Right atrium auricular region (tissue), 2 donors: ENCODE measurements at regions not wholly inside any gene's neighbourhood (a gene's known extent, or its start where the extent isn't known, plus 50 kb on each side); places are given as distances from the start of the nearest gene placed in this dataset.

Source experiments
- DNase-seq: peaks from one replicate; pipeline ENCODE4 v3.0.0-alpha.2; 2019; ENCODE audit warnings: low spot score
- H3K27ac ChIP-seq, 2 donors: fragments of 200-600 bp; sonication (generic); 1 replicate in 1 of 2; 2 replicates in 1 of 2; pipeline ENCODE4 v1.5.1; 2016 to 2019
- H3K27me3 ChIP-seq, 2 donors: fragments of 200-600 bp; sonication (generic); one replicate each; pipeline versions ENCODE4 v1.5.1 to v1.6.0; 2017 to 2019
- H3K36me3 ChIP-seq: fragments of 200-600 bp; sonication (generic); one replicate; pipeline ENCODE4 v1.5.1; 2016
- H3K4me1 ChIP-seq, 2 donors: fragments of 200-600 bp; sonication (generic); one replicate each; pipeline versions ENCODE4 v1.5.1 to v1.6.0; 2017 to 2019
- H3K4me3 ChIP-seq, 2 donors: fragments of 200-600 bp; sonication (generic); 1 replicate in 1 of 2; 2 replicates in 1 of 2; pipeline ENCODE4 v1.5.1; 2017 to 2019; ENCODE audit warnings: mild to moderate bottlenecking in 1 of 2, moderate library complexity in 1 of 2
- H3K9me3 ChIP-seq, 2 donors: fragments of 200-600 bp; sonication (generic); one replicate each; pipeline ENCODE4 v1.5.1; 2019
- CTCF ChIP-seq, 2 donors: fragments of 200-600 bp; sonication (generic); IDR thresholded peaks; one replicate each; pipeline ENCODE4 v1.5.1; 2019; ENCODE audit warnings: antibody characterized with exemption in 2 of 2

DNA sequence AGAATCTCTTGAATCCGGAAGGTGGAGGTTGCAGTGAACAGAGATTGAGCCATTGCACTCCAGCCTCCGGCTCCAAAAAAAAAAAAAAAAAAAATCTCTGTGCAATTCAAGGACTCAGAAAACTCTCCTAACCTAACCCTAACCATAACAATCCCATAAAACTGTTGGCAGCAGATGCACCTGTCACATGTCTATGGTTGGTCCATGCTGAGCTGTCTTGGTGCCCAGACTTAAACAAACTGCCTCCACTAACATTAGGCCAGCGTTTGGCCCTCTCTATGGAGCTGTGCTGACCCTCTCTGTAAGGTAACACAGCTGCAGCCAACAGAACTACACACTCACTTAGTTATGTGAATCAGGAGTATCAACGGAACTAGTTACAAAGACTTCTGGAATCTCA lies 132.5 kb upstream of the PTER start:
- no peaks in the 10 kb centered on the region for H3K4me1 ChIP-seq
- TF ChIP-seq CTCF (IDR thresholded peaks at IDR 0.05) = no peak
- H3K4me3 ChIP-seq = no peak overlapping the region
- H3K36me3 ChIP-seq = no peaks in the 10 kb centered on the region
- DNase-seq = no peak
- no peaks in the 10 kb centered on the region for H3K9me3 ChIP-seq
- no peaks in the 10 kb centered on the region for H3K27me3 ChIP-seq
- H3K27ac ChIP-seq = no peak overlapping the region

- DNase-seq = no peak
- Histone ChIP-seq H3K36me3 (no peaks in the 10 kb centered on the region), H3K4me3 (no peak overlapping the region), H3K9me3 (peaks cover 0 to 14% of the 10 kb centered on the region in 2 donors), H3K4me1 (no peaks in the 10 kb centered on the region), H3K27me3 (no peaks in the 10 kb centered on the region), H3K27ac (no peak overlapping the region)
- no peak for TF ChIP-seq CTCF (IDR thresholded peaks at IDR 0.05)
Measured at GRCh38 chr10:16310440-16310839, 126.4 kb upstream of the PTER start.

DNA sequence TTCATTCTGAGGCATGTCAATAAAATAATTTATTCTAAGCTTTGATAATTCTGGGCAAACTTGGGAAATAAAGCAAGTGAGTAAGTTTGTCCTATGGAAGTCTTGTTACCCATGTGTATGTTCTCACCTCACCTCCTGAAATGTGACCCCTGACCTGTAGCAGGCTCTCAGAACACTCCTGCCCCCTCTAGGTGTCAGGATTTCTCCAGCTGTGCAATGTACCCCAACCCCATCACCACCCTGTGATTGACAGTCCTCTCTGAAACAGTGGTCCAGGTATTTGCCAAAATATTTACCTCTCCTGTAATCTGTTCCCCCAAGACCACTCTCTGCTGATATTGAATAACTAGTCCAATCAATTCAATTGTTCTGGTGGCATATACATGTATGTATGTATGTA lies 122.6 kb upstream of the PTER start:
- Histone ChIP-seq H3K27me3 (no peaks in the 10 kb centered on the region), H3K36me3 (no peaks in the 10 kb centered on the region), H3K4me1 (no peaks in the 10 kb centered on the region), H3K9me3 (peaks cover 0 to 14% of the 10 kb centered on the region in 2 donors), H3K27ac (no peak overlapping the region), H3K4me3 (no peak overlapping the region)
- TF ChIP-seq CTCF (IDR thresholded peaks at IDR 0.05) = no peak
- no peak for DNase-seq

DNA sequence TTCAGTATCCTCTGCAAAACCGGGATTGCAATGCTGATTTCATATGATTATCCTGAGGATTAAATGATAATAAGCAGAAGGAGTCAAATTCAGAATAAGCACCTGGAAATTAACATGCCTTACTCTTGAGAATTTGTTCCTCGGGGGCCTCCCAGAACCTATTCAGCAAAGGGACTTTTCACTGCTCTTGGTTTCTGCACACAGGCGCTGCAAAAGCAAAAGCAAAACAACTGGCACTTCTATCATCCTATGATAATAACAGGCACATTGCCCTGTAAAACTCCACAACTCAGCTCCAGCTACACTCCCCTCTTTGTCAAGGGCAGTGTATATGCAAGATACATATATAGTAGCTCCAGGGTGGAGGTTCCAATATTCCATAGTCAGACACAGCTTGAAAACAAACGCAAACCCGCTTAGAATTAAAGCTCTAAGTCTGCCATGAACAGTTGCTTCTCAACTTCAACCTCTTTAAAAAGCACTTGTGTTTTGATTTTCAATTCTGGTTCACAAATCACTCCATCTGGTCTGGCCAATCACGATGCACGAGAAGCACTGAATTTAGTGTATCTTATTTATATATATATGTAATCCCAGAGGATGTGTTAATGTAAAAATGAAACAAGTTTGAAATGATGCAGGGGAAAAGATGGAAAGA lies 119.9 kb upstream of the PTER start:
- Histone ChIP-seq H3K36me3 (no peaks in the 10 kb centered on the region), H3K27ac (no peak overlapping the region), H3K4me3 (no peak overlapping the region), H3K27me3 (no peaks in the 10 kb centered on the region), H3K4me1 (no peaks in the 10 kb centered on the region), H3K9me3 (no peaks in the 10 kb centered on the region)
- no peak for DNase-seq
- TF ChIP-seq CTCF (IDR thresholded peaks at IDR 0.05) = no peak

DNA sequence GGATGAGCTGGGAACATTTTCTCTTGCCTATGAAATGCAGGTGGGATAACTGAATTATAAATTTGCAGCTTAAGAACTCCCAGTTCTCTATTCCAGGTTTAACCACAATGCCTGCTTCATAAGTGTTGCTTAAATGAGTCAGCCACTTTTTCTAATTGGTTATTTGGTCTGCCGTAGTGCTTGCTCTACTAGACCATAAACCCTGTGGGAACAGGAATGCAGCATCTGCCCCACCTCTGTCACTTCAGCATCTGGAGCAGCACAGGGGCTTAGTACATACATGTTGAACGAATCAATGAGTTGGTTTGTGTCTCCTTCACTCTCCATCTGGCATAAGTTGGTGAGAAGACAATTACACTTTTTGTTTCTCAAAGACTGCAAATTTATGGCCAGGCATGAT lies 95.2 kb upstream of the PTER start:
- Histone ChIP-seq H3K27me3 (no peaks in the 10 kb centered on the region), H3K4me1 (no peaks in the 10 kb centered on the region), H3K27ac (no peak overlapping the region), H3K9me3 (no peaks in the 10 kb centered on the region), H3K36me3 (no peaks in the 10 kb centered on the region), H3K4me3 (no peak overlapping the region)
- DNase-seq = no peak
- no peak for TF ChIP-seq CTCF (IDR thresholded peaks at IDR 0.05)

DNA sequence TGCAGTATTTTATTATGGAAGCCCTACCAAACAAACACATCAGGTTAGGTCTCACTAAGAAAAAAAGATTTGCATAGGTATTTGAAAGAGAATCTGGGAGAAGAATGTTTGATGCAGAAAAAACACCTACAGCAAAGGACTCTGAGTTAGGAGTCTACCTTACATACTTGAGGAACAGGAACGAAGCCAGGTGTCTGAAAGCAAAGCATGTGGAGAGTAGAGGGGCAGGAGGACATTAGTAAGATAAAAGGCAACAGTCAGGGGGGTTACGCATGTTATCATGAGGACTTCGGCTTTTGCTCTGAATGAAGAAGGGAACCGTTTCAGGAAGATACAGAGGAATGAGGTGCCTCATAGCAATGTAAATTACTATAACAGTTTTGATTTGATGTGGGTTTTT lies 87.9 kb upstream of the PTER start:
- no peak for DNase-seq
- H3K27me3 ChIP-seq = no peaks in the 10 kb centered on the region
- H3K9me3 ChIP-seq = no peaks in the 10 kb centered on the region
- no peak overlapping the region for H3K4me3 ChIP-seq
- H3K27ac ChIP-seq = no peak overlapping the region
- no peaks in the 10 kb centered on the region for H3K36me3 ChIP-seq
- TF ChIP-seq CTCF (IDR thresholded peaks at IDR 0.05) = no peak
- no peaks in the 10 kb centered on the region for H3K4me1 ChIP-seq
